Astrocyte (in vitro differentiated cells and primary cell): ENCODE measurements at regions not wholly inside any gene's neighbourhood (a gene's known extent, or its start where the extent isn't known, plus 50 kb on each side); places are given as distances from the start of the nearest gene placed in this dataset.

Source experiments
- CTCF ChIP-seq: IDR thresholded peaks from 2 replicates; pipeline ENCODE4 v1.5.1; 2011; ENCODE audit warnings: low read depth, mild to moderate bottlenecking, inconsistent platforms, low read length, moderate library complexity; ENCODE audit not compliant: insufficient read depth
- EZH2 ChIP-seq: IDR thresholded peaks from 2 replicates; pipeline ENCODE4 v1.6.1; 2012; ENCODE audit warnings: mild to moderate bottlenecking, low read length, inconsistent platforms; ENCODE audit not compliant: insufficient read depth

GRCh38 chr5:81901586-81901985 is 70.2 kb upstream of the ATG10 start:
- TF ChIP-seq CTCF (no peak), EZH2 (no peak)
